ENCODE measurements at regions not wholly inside any gene's neighbourhood (a gene's known extent, or its start where the extent isn't known, plus 50 kb on each side); places are given as distances from the start of the nearest gene placed in this dataset.

GRCh38 chr2:183222751-183223150, 98.5 kb downstream of the NUP35 start:
- no TSS peak for BruUV-seq (replicated peaks)
- TF ChIP-seq EZH2 (IDR thresholded peaks at IDR 0.05; ENCODE audit: low read length, unreplicated experiment) (no peak), EZH2phosphoT487 (IDR thresholded peaks at IDR 0.05; ENCODE audit: borderline replicate concordance, low read length) (no peak), CTCF (conservative IDR thresholded peaks at IDR 0.05; ENCODE audit: low read depth, low read length) (no peak)
- no peaks in the 10 kb centered on the region for H3K36me3 ChIP-seq (ENCODE audit: low read depth, low read length)
- no peak overlapping the region for H3K4me3 ChIP-seq (ENCODE audit: low read length)
- no peaks in the 10 kb centered on the region for H3K27me3 ChIP-seq (ENCODE audit: low read length)
- no peaks in the 10 kb centered on the region for H3F3A ChIP-seq (ENCODE audit: low read length, unreplicated experiment)
- CTCF ChIA-PET = no interaction called here
- POLR2A ChIA-PET (ENCODE audit: unreplicated experiment) = no interaction called here
- H2AFZ ChIP-seq (ENCODE audit: low read length) = no peak overlapping the region
- ATAC-seq (no peak), DNase-seq (no peak)
- H3K79me2 ChIP-seq (ENCODE audit: low read length) = no peaks in the 10 kb centered on the region
- H3K27ac ChIP-seq (ENCODE audit: low read length) = no peak overlapping the region
- no peak overlapping the region for H3K4me2 ChIP-seq (ENCODE audit: low read length)
- H3K4me1 ChIP-seq (ENCODE audit: insufficient read depth, low read length) = no peaks in the 10 kb centered on the region
- H3K9me3 ChIP-seq (ENCODE audit: low read length) = no peaks in the 10 kb centered on the region
- intact Hi-C loops (cut with micrococcal nuclease) = no loop called here
- no peaks in the 10 kb centered on the region for H4K20me1 ChIP-seq (ENCODE audit: low read length)
- H3K9ac ChIP-seq (ENCODE audit: low read length) = no peak overlapping the region
- no peaks in the 10 kb centered on the region for H3K9me2 ChIP-seq (replicated peaks; ENCODE audit: low read length)

GRCh38 chr2:183224948-183225347, 100.7 kb downstream of the NUP35 start:
- no peaks in the 10 kb centered on the region for H3K27me3 ChIP-seq (ENCODE audit: low read length)
- no peaks in the 10 kb centered on the region for H3F3A ChIP-seq (ENCODE audit: low read length, unreplicated experiment)
- H3K9me3 ChIP-seq (ENCODE audit: low read length) = no peaks in the 10 kb centered on the region
- H4K20me1 ChIP-seq (ENCODE audit: low read length) = no peaks in the 10 kb centered on the region
- no peak overlapping the region for H3K27ac ChIP-seq (ENCODE audit: low read length)
- peaks cover 4% of the 10 kb centered on the region; the same call in 1 of the 2 replicates for H3K4me1 ChIP-seq (ENCODE audit: insufficient read depth, low read length)
- TF ChIP-seq EZH2phosphoT487 (IDR thresholded peaks at IDR 0.05; ENCODE audit: borderline replicate concordance, low read length) = no peak
- no peak for TF ChIP-seq EZH2 (IDR thresholded peaks at IDR 0.05; ENCODE audit: low read length, unreplicated experiment)
- no peak for TF ChIP-seq CTCF (conservative IDR thresholded peaks at IDR 0.05; ENCODE audit: low read depth, low read length)
- intact Hi-C loops (cut with micrococcal nuclease) = no loop called here
- H3K36me3 ChIP-seq (ENCODE audit: low read depth, low read length) = no peaks in the 10 kb centered on the region
- H3K4me2 ChIP-seq (ENCODE audit: low read length) = no peak overlapping the region
- DNase-seq (no peak), ATAC-seq (no peak)
- no TSS peak for BruUV-seq (replicated peaks)
- H3K9me2 ChIP-seq (replicated peaks; ENCODE audit: low read length) = no peaks in the 10 kb centered on the region
- no peak overlapping the region for H2AFZ ChIP-seq (ENCODE audit: low read length)
- no peaks in the 10 kb centered on the region for H3K79me2 ChIP-seq (ENCODE audit: low read length)
- H3K9ac ChIP-seq (ENCODE audit: low read length) = no peak overlapping the region
- CTCF ChIA-PET = no interaction called here
- POLR2A ChIA-PET (ENCODE audit: unreplicated experiment) = no interaction called here
- H3K4me3 ChIP-seq (ENCODE audit: low read length) = no peak overlapping the region

- no peaks in the 10 kb centered on the region for H3K79me2 ChIP-seq (ENCODE audit: low read length)
- DNase-seq = no peak
- POLR2A ChIA-PET (ENCODE audit: unreplicated experiment) = no interaction called here
- H3K4me1 ChIP-seq (ENCODE audit: insufficient read depth, low read length) = peaks cover 4% of the 10 kb centered on the region; the same call in 1 of the 2 replicates
- no peaks in the 10 kb centered on the region for H4K20me1 ChIP-seq (ENCODE audit: low read length)
- H3K9me3 ChIP-seq (ENCODE audit: low read length) = no peaks in the 10 kb centered on the region
- no peak for ATAC-seq
- no peak overlapping the region for H3K9ac ChIP-seq (ENCODE audit: low read length)
- no peak overlapping the region for H3K4me2 ChIP-seq (ENCODE audit: low read length)
- no TSS peak for BruUV-seq (replicated peaks)
- no peaks in the 10 kb centered on the region for H3K36me3 ChIP-seq (ENCODE audit: low read depth, low read length)
- no peaks in the 10 kb centered on the region for H3K9me2 ChIP-seq (replicated peaks; ENCODE audit: low read length)
- CTCF ChIA-PET = no interaction called here
- no peak for TF ChIP-seq EZH2phosphoT487 (IDR thresholded peaks at IDR 0.05; ENCODE audit: borderline replicate concordance, low read length)
- no peak for TF ChIP-seq EZH2 (IDR thresholded peaks at IDR 0.05; ENCODE audit: low read length, unreplicated experiment)
- H3K27ac ChIP-seq (ENCODE audit: low read length) = no peak overlapping the region
- H2AFZ ChIP-seq (ENCODE audit: low read length) = no peak overlapping the region
- no peak overlapping the region for H3K4me3 ChIP-seq (ENCODE audit: low read length)
- intact Hi-C loops (cut with micrococcal nuclease) = no loop called here
- no peaks in the 10 kb centered on the region for H3F3A ChIP-seq (ENCODE audit: low read length, unreplicated experiment)
- H3K27me3 ChIP-seq (ENCODE audit: low read length) = no peaks in the 10 kb centered on the region
Measured at GRCh38 chr2:183227176-183227575, 102.9 kb downstream of the NUP35 start.
